ENCODE measurements at regions not wholly inside any gene's neighbourhood (a gene's known extent, or its start where the extent isn't known, plus 50 kb on each side); places are given as distances from the start of the nearest gene placed in this dataset.

DNA sequence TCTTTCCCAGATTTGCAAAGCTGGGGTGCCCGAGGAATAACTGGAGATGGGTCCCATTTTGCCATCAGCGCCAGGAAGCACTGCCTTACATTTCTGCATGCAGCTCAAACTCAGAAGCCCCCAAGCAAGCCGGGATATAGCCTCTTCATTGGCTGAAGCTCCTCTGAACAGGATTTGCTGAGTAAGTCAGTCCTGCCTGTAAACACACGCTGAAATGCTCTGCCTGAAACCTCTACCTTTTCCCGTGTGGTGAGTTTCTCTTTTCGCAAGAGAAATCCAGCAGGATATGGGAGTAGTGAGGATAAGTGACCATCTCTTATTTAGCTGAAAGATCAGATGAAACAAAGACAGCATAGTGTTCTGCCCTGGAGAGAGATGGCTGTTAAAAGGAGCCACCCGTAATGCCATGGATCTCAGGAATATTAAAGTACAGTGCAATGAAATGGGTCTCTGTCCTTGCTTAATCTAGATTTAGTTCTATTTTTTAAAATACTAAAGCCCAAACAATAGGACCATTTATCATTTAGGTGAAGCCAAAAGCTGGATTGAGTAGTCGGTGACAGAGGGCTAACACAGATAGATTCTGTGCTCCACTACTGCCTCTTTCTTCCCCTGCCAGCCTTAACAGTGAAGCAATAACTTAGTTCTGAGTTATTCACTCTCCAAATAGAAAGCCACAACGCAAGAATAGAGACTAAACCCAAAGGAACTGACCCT, 177.5 kb upstream of the PPP2R2B start:
- Histone ChIP-seq H3K27ac (ENCODE audit: low read depth in 1 of 2, low read length in 2 of 2) (no peak overlapping the region), H2AFZ (ENCODE audit: insufficient read depth, low read depth, low read length, poor library complexity, severe bottlenecking) (no peak overlapping the region), H3K36me3 (replicated peaks in 1 of 2; ENCODE audit: control insufficient read depth in 1 of 2, insufficient read depth in 2 of 2, low read length in 2 of 2) (no peaks in the 10 kb centered on the region), H3K4me1 (ENCODE audit: control insufficient read depth in 1 of 2, insufficient read depth in 2 of 2, low read length in 2 of 2) (no peaks in the 10 kb centered on the region), H3K9me3 (replicated peaks in 1 of 2; ENCODE audit: control insufficient read depth in 1 of 2, insufficient read depth in 1 of 2, low read length in 2 of 2) (no peaks in the 10 kb centered on the region), H3K9ac (ENCODE audit: insufficient read depth, low read length, poor library complexity, severe bottlenecking) (no peak overlapping the region), H3K27me3 (ENCODE audit: control insufficient read depth in 2 of 2, insufficient read depth in 2 of 2, low read length in 2 of 2) (no peaks in the 10 kb centered on the region), H4K20me1 (ENCODE audit: insufficient read depth, low read length) (no peaks in the 10 kb centered on the region), H3K4me3 (replicated peaks in 1 of 3; ENCODE audit: low read depth in 2 of 3, low read length in 3 of 3) (no peak overlapping the region), H3K4me2 (replicated peaks; ENCODE audit: extremely low read depth, low read length, poor library complexity, severe bottlenecking) (no peak overlapping the region), H3K79me2 (ENCODE audit: insufficient read depth, low read length) (no peaks in the 10 kb centered on the region)
- TF ChIP-seq, protein P1, sequence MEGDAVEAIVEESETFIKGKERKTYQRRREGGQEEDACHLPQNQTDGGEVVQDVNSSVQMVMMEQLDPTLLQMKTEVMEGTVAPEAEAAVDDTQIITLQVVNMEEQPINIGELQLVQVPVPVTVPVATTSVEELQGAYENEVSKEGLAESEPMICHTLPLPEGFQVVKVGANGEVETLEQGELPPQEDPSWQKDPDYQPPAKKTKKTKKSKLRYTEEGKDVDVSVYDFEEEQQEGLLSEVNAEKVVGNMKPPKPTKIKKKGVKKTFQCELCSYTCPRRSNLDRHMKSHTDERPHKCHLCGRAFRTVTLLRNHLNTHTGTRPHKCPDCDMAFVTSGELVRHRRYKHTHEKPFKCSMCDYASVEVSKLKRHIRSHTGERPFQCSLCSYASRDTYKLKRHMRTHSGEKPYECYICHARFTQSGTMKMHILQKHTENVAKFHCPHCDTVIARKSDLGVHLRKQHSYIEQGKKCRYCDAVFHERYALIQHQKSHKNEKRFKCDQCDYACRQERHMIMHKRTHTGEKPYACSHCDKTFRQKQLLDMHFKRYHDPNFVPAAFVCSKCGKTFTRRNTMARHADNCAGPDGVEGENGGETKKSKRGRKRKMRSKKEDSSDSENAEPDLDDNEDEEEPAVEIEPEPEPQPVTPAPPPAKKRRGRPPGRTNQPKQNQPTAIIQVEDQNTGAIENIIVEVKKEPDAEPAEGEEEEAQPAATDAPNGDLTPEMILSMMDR (IDR thresholded peaks at IDR 0.05) = no peak
- DNase-seq = no peak
- H3K4me3 Mint-ChIP-seq = no peak overlapping the region
- H3K27me3 Mint-ChIP-seq (ENCODE audit: low read depth in 3 of 3) = peaks cover 2 to 3% (median 2%) of the 10 kb centered on the region in 3 donors
- H3K9me3 Mint-ChIP-seq = no peaks in the 10 kb centered on the region
- intact Hi-C loops (cut with micrococcal nuclease) = no loop called here
- H3K4me1 Mint-ChIP-seq = no peaks in the 10 kb centered on the region
- WGBS (ENCODE audit: insufficient coverage) = 43% methylated on average over 3 of the region's 9 CpGs
- H3K27ac Mint-ChIP-seq = no peak overlapping the region
- H3K36me3 Mint-ChIP-seq = no peaks in the 10 kb centered on the region

DNA sequence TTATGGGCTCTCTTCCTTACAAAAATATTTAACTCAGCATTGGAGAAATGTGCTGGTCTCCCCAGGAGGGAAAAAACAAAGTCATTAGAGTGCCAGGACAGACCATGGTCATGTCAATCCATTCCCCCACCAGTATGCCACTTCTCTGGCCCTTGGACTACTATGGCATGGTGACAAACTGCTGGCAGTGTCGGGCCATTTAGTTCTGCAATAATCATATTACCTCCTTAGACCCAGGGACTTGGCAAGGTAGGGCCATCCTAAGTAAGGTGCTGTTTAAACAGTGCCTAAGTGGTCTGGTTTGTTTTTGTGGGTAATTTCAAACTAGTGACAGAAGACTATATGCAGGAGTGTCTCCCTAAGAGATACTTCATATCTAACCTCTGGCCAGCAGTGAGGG, 177.8 kb upstream of the STK32A start:
- no peak overlapping the region for H3K9ac ChIP-seq (ENCODE audit: insufficient read depth, low read length, poor library complexity, severe bottlenecking)
- H3K27me3 Mint-ChIP-seq (ENCODE audit: low read depth in 3 of 3) = peaks cover 2 to 3% (median 2%) of the 10 kb centered on the region in 3 donors
- no peaks in the 10 kb centered on the region for H4K20me1 ChIP-seq (ENCODE audit: insufficient read depth, low read length)
- H3K4me2 ChIP-seq (replicated peaks; ENCODE audit: extremely low read depth, low read length, poor library complexity, severe bottlenecking) = no peak overlapping the region
- no peak overlapping the region for H3K4me3 Mint-ChIP-seq
- no CpG with 5 or more reads among the region's 1 CpG for WGBS (ENCODE audit: insufficient coverage)
- H3K4me3 ChIP-seq (replicated peaks in 1 of 3; ENCODE audit: low read depth in 2 of 3, low read length in 3 of 3) = no peak overlapping the region
- no peak for DNase-seq
- H3K4me1 Mint-ChIP-seq = no peaks in the 10 kb centered on the region
- no peaks in the 10 kb centered on the region for H3K9me3 Mint-ChIP-seq
- intact Hi-C loops (cut with micrococcal nuclease) = no loop called here
- no peaks in the 10 kb centered on the region for H3K79me2 ChIP-seq (ENCODE audit: insufficient read depth, low read length)
- H3K9me3 ChIP-seq (replicated peaks in 1 of 2; ENCODE audit: control insufficient read depth in 1 of 2, insufficient read depth in 1 of 2, low read length in 2 of 2) = no peaks in the 10 kb centered on the region
- TF ChIP-seq, protein P1 (IDR thresholded peaks at IDR 0.05) = no peak
- H2AFZ ChIP-seq (ENCODE audit: insufficient read depth, low read depth, low read length, poor library complexity, severe bottlenecking) = no peak overlapping the region
- no peak overlapping the region for H3K27ac ChIP-seq (ENCODE audit: low read depth in 1 of 2, low read length in 2 of 2)
- H3K4me1 ChIP-seq (ENCODE audit: control insufficient read depth in 1 of 2, insufficient read depth in 2 of 2, low read length in 2 of 2) = no peaks in the 10 kb centered on the region
- no peaks in the 10 kb centered on the region for H3K27me3 ChIP-seq (ENCODE audit: control insufficient read depth in 2 of 2, insufficient read depth in 2 of 2, low read length in 2 of 2)
- H3K27ac Mint-ChIP-seq = no peak overlapping the region
- H3K36me3 ChIP-seq (replicated peaks in 1 of 2; ENCODE audit: control insufficient read depth in 1 of 2, insufficient read depth in 2 of 2, low read length in 2 of 2) = no peaks in the 10 kb centered on the region
- H3K36me3 Mint-ChIP-seq = no peaks in the 10 kb centered on the region

Data from CD14-positive monocyte (primary cell).